Suppressor macrophage treated with lipopolysaccharide for 4 hours (primary cell): ENCODE measurements at regions not wholly inside any gene's neighbourhood (a gene's known extent, or its start where the extent isn't known, plus 50 kb on each side); places are given as distances from the start of the nearest gene placed in this dataset.

Experiments
- DNase-seq: peaks from one replicate; pipeline ENCODE4 v3.0.0-alpha.2; 2020

DNA sequence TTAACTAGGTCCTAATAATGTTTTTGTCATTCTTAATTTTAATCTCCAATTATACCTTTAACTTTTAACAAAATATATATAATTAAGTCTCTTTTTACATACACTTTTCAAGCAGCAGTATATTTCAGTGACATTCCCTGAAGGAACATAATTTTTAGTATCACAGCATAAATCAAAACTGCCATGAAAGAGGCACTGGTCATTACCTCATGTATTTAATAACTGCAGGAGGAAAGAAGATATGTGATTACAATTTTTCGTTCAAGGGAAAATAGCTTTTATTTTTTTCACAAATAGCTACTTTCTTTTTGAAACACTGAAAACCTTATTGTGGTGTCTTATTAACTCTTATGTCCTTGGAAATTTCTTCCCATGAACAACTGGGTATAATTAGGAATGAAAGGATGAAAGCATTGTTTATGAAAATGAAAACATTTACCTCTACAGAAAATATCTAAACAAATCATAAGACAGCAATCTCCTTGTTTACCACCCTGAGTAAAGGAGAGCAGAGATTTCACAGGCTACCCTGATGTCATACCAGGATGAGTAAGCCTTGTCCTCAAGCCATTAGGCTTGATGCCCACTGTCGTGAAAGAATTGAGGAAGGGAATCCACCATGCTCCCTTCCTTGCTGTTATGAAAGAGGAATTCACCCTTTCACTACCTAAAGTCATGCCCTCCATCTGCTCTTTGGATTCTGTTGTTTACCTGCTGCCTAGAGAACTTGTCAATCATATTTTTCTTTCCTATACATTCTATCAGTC, 877.2 kb upstream of the PCDH20 start:
- DNase-seq = peak; percentile 9

DNA sequence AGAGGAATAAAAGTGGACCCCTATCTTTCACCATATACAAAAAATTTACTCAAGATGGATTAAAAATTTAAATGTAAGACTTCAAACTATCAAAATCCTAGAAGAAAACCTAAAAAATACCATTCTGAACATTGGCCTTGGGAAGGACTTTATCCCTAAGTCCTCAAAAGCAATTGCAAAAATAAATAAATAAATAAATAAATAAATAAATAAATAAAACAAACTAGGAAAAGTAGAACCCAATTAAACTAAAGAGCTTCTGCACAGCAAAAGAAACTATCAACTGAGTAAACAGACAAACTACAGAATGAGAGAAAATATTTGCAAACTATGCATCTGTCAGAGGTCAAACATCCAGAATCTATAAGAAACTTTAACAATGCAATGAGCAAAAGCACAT, 874.9 kb upstream of the PCDH20 start:
- no peak for DNase-seq

DNA sequence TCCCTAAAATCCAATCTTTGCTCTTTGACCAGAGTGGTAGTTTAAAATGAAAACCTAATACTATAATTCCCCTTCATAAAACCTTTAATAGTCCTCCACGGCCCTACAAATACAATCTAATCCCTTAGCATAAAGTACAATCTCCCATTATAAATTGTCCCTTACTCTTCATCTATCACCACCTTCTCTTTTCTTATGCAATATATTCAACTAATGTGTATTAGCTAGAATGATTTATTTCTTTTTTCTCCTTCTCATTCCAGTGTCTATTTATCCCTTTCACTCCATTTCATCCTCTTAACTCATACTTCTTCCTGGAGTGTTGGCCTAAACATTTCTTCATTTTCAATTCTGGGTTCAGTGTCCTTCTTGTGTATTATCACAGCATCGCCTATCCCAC, 872.1 kb upstream of the PCDH20 start:
- DNase-seq = no peak

DNA sequence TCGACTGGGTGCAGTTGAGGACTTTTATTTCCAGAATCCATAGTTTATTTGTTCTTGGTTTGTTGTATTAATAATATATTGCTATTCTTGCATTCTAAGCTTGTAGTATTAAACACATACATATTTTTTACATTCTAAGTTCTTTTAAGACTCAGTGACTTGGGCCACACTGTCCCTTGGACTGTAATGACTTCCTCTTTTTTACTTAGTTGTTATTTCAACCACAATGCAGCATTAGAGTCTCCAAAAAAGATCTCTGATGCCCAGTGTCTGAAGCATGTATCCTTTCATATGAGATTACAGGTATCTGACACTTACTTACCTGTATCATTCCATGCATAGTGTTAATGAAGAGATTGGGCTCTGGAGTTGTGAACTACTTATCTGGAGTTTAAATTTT, 864.9 kb upstream of the PCDH20 start:
- no peak for DNase-seq

DNA sequence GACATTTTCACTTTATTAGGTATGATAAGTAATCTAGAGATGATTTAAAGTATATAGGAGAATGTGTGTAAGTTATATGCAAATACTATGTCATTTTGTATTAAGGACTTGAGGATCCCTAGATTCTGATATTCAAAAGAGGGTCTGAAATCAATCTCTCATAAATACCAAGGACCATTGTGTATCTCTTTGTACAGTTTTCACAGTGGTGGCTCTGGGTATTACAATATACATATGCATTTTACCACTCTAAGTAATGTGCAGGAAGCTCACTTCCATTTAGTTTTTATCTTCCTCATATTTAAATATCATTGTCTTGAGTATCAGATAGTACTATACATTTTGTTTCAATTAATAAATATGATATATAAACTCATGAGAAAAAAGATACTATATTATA, 862.6 kb upstream of the PCDH20 start:
- no peak for DNase-seq

DNA sequence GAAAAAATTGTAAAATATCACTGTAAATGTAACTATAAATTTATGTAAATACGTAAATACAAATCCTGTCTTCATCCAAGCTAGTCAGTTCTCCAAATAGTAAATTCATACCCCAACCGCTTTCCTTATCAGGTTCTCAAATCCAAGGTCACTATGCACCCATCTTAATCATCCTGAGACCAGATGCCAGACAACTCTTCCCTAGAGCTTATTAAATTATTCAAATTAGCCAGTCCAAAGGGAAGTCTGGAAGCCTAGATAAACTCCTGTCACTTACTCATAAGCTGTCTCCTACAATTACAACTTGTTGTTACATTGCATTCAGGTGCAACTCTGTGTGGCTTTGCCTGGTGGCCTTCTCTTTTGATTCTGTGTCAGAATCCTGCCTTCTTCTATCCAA, 836.1 kb upstream of the PCDH20 start:
- DNase-seq = no peak

DNA sequence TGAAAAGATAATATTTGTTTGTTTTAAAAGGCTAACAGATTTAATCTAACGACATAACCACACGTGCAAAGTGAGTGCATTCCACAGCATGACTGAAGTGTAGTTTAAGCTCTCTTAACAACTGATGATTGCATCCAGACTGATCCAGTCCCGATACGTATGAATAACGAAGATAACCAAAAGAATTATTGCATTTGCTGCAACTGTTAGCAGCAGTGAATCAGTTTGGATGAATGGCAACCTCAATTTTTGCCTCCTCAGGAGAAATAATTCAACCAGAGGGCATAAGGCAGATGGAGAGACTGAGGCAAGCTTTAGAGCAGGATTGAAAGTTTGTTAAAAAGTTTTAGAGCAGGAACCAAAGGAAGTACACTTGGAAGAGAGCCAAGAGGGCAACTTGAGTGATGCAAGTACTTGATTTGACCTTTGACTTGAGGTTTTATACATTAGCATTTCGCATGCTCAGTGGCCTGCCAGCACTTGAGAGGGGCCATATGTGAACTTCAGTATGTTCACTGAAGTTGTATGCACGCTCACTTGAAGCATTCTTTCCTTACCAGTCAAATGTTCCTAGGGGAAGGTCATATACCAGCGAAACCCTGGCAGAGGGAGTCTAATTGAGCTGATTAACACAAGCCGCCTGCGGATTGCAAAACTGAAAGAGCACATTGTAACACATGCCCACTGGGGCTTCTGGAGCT, 835.0 kb upstream of the PCDH20 start:
- no peak for DNase-seq

DNA sequence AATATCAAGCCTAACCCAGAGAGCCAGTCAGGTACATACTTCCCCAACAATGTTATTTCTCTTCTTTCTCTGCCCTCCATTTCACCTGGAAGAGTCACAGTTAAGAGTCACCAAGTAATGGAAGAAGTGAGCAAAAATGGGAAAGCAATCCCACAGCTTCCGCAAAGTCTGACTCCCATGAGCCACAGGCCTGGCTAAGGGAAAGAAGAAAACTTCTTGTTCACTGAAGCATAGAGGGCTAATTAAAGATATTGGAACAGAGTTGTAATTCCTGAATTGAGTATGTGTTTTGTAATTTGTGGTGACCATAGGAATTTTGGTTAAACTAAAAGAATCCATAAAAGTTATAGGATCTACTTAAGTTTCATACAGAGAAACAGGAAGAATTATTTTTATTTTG, 830.9 kb upstream of the PCDH20 start:
- DNase-seq = no peak

DNA sequence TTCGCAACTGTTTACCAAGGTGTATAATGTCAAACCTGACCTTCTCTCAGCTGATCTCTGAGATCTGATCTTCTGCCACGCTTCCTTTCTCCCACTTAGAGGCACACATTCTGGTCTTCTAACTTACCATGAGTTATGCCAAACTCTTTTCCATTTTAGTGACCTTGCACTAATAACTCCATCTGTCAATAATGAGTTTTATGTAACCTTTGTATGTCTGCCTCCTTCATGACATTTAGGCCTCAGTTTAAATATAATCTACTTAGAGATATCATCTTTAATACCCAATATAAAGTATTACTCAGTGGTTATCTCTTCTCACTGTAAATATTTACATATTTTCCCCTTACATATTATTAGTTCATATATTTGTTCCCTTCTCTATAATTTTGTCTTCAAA, 827.5 kb upstream of the PCDH20 start:
- no peak for DNase-seq

DNA sequence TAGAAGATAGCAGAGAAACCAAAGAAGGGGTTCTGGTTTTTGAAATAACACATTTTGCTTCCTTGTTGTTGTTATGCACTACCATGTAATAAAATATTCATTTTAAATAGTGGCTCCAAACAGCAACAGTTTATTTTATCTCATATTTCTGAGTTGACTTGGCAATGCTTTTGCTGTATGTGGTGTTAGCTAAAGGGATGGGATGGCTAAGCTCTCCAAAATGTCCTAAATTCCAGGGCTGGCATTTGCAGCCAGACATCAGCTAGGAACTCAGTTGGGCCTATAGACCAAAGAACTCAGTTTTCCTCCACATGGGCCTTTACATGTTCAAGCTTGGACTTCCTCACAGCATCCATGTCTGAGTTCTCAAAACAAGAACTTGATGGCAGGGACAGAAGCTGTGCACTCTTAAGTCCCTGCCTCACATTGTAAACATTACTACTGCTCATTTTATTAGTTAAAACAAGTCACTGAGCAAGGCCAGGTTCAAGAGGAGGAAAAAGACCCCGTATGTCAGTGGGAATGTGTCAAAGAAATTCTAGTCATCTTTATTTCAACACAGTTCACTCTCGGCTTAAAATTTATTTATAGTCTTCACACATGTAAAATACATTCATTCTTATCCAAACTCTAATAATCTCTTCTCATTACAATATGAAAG, 819.3 kb upstream of the PCDH20 start:
- no peak for DNase-seq

DNA sequence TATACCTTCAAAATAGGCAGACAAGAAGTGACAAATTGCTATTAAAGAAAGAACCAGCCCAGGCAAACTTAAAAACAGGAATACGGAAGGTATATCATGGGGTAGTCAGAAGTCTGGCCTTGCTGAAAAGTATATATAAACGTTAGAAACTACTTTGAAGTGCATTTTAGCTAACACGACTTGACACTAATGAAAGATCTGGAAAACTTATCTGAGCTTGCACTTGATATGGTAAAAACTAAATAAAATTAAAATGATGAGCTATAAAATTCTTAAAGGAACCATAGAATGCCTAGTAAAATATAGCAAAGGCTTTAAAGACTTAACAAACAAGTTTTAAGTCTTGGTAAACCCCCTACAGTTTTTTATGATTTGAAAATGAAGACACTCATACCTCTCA, 795.3 kb upstream of the PCDH20 start:
- no peak for DNase-seq

DNA sequence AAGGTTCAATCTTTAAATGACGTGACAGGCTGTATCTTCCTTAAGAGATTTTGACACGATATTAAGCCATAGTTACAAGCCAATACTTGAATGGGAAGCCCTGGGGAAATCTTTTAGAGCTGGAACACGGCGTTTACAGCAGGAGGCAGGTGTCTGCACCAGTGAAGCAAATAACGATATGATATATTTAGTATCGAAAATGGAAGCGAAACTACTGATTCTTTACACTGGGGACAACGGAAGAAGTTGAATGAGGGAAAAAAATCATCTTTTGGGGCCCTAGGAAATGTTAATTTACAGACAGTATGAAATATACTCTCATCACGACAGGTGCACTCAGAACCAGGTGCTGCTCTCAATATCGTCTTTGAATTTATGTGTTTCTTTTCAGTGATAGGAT, 793.9 kb upstream of the PCDH20 start:
- no peak for DNase-seq

DNA sequence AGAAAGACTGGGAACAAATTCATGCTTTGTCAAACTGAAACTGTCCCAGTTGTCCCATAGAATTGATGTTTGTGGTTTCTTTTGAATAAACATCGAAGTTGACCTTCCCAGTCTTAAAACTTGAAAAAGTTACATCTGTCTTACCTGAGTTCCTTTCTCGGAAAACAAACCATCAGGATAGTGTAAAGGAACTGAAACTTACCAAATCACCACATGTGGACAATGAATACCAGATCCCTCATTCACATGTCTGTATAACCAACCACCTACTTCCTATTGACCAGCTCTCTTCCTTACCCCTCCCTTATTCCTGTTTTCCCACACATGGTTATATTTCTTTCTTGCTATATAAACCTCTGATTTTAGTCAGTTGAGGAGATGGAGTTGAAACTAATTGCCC, 791.7 kb upstream of the PCDH20 start:
- no peak for DNase-seq

DNA sequence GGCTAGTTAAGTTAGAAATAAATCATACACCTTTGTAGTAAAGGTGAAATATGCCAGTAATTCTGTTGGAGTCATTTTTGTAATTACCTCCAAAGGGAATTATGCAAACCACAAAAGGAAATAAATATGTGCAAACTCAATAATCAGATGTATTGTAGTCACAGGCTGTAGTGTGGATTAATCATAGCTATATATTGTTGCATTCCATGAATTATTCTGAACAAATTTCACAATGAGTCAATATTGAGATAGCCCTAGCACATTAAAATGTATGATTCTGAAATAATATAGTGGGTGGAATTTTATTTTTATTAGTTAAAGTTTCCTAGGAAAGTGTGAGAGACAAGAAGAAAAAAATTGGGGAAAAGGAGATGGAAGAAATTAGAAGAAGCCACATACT, 790.5 kb upstream of the PCDH20 start:
- DNase-seq = no peak

DNA sequence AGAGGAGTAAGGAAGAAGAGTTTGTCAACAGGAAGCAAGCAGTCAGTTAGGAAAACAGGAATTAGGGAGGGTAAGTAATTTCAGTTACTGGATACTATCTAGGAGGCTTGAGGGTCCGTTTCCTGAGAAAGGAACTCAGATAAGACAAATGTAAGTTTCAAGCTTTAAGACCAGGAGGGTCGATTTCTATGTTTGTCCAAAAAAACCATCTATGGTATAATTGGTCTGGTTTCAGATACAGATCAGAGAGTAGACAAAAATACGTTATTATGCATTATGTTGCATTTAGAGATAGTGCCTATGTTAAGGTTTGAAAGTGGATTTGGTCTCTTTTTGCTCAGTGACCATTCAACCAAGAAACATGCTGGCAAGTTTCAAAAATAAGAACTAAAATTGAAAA, 789.6 kb upstream of the PCDH20 start:
- DNase-seq = no peak

DNA sequence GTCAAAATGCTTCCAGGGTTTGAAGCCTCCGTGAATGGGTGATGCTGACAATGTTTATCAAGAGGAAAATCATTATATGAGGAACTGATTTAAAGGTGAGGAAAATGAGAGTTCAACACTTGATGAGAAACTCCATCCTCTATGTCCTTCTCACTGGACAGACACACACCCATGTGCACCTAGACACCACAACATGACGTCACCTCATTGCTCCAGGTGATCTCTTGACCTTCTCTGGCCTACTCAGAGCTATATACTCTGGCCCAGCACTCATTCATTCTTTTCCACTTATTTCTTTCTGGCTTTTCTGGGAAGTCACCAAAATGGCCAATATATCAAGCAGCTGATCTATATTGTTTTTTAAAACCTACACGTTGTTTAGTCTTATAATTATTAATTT, 778.7 kb upstream of the PCDH20 start:
- DNase-seq = no peak

DNA sequence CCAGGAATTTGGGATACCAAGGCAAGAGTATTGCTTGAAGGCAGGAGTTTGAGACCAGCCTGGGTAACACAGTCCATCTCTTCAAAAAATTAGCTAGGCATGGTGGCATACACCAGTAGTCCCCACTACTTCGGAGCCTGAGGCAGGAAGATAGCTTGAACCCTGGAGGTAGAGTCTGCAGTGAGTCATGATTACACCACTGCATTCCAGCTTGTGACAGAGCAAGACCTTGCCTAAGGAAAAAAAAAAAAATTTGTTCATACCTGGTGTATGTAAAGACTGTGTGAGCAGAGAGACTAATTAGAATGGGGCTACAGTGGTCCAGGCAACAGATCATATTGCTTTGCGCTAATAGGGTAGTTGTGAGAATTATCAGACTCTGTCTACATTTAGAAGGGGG, 778.3 kb upstream of the PCDH20 start:
- DNase-seq = no peak

DNA sequence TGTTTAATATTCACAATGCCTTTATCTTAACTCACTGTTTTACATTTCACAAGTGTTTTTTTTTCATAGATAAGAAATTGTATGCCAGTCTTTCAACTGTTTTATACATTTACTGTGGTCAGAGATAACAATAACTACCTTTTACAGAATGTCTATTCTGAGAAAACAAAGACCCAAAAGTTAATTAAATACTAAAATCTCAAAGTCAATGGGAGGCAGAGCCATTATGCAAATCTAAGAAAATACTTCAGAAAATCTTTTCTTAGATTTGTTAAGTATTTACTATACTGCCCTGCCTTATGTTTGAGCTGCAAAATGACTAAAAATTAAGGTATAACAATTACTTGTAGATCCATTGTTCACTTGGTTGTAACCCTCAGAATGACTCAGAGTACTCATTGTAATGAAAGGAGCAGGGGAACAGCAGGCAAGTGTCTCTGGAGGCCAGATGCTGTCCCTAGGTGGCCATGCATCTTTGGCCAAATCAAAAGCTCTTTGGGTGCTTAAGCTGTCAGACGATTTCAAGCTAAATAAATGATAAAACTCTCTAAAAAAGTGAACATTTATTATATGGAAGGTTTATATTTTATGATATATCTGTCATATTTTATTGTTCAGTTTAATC, 770.1 kb upstream of the PCDH20 start:
- DNase-seq = no peak

DNA sequence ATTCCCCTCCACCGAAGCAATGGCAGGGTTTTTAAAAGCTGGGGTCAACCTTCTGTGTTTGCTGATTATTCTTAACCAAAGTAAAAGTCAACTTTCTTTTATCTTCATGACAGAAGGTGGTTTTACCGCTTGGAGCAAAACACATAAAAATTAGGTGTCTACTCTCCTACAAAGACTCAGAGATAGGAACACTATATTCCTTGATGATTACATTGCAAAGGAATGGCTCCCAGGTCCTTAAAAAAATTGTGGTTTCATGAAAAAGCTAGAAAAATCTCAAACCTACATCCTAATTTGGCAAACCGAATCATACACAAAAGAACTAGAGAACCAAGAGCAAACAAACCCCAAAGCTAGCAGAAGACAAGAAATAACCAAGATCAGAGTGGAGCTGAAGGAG, 760.4 kb upstream of the PCDH20 start:
- no peak for DNase-seq

DNA sequence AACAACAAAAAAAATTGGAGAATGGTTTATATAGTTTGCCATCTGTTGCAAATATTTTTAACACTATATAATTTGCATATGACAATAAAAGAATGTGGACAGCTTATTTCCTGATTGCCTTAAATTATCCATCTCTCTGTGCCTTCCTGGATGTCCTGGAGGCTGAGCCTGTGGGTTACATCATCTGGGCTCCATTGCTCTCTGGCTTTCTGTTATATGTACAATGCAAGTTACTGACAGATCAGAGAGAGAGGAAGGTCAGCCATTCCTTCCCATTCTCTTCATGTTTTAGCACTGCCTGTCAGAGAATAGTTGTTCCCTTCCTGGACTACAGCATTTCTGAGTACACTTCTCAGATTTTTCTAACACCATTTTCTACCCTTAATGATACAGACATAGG, 758.3 kb upstream of the PCDH20 start:
- no peak for DNase-seq

DNA sequence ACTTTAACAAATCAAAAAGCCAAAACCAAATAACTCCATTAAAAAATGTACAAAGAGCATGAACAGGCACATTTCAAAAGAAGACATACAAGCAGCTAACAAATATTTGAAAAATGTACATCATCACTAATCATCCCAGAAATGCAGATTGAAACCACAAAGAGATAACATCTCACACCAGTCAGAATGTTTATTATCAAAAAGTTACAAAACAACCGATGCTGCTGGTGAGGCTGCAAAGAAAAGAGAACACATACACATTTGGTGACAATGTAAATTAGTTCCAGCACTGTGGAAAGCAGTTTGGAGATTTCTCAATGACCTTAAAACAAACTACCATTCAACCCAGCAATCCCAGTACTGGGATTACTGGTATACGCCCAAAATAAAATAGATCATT, 756.0 kb upstream of the PCDH20 start:
- no peak for DNase-seq

DNA sequence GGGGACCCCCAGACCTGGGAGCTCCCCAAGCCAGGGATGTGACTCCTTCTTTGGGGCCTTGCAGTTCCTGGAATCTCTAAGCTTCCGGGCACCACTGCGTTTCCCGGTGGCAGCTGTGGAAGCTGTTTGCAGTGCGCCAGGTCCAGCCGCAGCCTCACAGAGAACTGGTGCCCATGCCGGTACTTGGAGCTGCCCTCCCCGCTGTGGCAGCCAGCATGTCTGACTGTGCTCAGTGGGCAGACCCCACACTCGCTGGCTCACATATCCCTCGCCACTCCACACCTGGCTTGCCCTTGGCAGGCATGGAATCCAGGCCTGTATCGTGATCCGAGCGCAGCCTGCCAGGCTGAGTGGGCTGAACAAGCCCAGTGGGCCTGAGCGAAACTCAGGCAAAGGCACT, 753.2 kb upstream of the PCDH20 start:
- no peak for DNase-seq

DNA sequence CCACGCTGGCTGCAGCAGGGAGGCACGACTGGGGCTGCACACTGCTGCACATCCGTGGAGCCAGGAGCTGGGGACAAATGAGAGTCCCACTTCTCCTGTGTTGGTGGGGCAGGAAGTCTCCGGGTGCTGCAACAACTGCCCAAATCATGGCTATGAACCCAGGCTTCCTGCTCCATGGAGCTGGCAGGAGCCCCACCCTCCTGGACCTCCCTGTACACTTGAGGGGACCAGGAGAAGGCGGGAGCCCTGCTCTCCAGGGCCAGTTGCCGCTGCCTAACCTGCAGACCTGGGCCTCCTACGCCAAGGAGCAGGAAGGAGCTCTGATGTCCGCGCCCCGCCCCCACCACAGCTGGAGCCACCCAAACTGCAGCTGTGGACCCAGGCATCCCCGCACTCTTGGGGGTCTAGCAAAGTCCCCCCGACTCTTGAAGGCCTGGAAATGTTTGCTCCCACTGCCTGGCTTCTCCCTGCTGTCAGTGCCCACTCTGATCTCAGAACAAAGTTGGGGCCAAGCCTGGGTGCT, 752.1 kb upstream of the PCDH20 start:
- no peak for DNase-seq

DNA sequence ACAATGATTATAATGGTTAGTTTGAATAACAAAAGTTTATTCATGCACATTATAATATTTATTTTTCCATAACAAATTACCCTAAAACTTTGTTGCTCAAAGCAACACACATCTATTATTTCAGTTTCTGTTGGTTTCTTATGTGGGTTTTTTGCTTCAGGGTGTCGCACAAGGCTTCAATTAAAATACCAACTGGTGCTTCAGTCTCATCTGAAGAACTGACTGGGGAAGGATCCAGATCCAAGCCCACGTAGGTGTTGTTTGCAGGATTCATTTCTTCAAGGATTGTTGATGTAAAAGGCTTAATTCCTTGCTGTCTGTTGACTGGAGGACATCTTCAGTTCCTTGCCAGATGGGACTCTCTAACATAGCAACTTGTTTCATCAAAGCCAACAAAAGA, 747.2 kb upstream of the PCDH20 start:
- DNase-seq = no peak
